AG10803 (cell line): ENCODE measurements at regions not wholly inside any gene's neighbourhood (a gene's known extent, or its start where the extent isn't known, plus 50 kb on each side); places are given as distances from the start of the nearest gene placed in this dataset.

ENCODE experiments used
- DNase-seq: peaks from one replicate; pipeline ENCODE4 v3.0.0; 2010; ENCODE audit warnings: low read depth
- H3K4me3 ChIP-seq: 2 replicates; pipeline ENCODE4 v1.5.1; 2011; ENCODE audit warnings: mild to moderate bottlenecking, low read length, control low read depth
- CTCF ChIP-seq: conservative IDR thresholded peaks from 2 replicates; pipeline ENCODE4 v1.5.1; 2011; ENCODE audit warnings: mild to moderate bottlenecking, low read length, control low read depth, inconsistent platforms

- no peak for TF ChIP-seq CTCF
- no peak overlapping the region for H3K4me3 ChIP-seq
- no peak for DNase-seq
Measured at GRCh38 chr1:30267046-30267445, 456.3 kb downstream of the MATN1 start.

DNA sequence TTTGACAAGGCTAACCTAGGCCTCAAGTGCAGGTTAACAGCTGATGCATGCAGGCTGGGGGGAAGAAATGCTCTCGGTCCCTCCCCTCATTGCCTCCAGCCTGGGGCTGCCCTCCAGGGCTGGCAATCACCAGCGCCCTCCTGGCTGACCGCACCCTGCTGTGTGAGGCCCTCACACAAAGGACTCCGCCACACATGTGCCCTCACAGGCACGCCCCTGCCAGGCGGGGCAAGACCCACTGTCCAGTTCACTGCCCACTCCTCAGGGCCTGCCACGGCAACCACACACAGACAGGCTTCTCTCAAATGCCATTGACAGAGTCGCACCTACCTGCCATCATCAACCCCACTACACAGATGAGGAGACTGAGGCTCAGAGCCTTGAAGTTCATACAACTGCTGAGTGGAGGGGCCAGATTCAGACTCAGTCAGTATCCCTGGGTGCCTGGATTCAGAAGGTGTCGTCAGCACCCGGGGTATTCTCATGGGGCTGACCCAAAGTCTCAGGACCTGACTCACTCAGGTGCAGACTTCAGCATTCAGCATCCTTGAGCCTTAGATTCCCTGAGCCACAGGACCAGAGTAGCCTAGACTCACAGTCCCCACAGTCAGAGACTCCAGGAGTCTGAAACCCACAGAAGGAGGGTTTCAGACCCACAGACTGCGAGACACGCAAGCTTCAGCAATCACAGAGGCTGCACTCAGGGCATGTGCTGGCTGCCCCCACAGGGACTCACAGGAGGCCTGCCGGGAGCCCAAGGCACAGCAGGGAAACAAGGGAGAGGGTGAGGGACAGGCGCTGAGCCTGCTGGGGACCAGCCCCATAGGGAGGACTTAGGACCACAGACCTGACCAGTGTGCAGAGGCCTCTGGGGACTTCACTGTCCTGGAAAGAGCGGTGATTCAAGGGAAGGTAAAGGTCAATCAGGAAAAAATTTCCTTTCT is 458.0 kb downstream of the MATN1 start:
- DNase-seq, result no peak
- H3K4me3 ChIP-seq, result no peak overlapping the region
- no peak for TF ChIP-seq CTCF

GRCh38 chr1:30264672-30265025 is 458.7 kb downstream of the MATN1 start:
- no peak for TF ChIP-seq CTCF
- DNase-seq, result no peak
- no peak overlapping the region for H3K4me3 ChIP-seq

DNA sequence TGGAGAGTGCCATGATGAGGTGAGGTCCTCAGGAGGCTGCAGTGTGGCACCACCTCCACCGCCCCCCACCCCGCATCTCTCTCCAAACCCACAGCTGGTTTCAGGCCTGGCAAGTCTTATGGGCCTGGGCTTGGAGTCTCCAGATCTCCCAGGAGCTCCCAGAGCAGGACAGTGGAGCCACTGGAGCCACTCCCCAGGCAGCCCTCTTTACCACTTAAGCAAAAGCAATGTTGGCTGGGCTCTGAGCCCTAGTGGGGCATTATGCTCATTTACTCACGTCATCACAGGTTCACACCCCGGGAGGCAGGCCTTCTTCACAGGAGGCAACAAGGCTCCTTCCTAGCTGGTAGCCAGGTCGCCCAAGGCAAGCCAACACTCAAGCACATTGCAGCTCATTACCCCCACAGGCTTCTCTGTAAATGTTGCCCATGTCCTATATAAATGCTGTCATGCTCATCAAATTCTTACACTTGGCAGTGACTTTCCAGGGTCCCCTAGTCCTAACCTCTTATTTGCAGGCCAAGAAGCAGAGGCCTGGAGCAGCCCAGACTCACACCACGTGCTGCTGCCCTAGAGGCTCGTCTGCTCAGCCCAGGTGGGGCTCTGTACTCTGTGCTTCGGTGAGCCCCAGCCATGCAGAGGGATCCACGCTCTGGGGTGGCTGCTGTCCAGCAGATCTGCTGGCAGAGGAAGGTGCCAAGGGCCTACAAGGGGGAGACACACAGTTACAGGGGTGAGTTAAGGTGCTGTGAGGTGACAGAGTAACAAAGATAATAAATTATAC is 459.3 kb downstream of the MATN1 start:
- H3K4me3 ChIP-seq, result no peak overlapping the region
- DNase-seq, result no peak
- TF ChIP-seq CTCF, result no peak

DNA sequence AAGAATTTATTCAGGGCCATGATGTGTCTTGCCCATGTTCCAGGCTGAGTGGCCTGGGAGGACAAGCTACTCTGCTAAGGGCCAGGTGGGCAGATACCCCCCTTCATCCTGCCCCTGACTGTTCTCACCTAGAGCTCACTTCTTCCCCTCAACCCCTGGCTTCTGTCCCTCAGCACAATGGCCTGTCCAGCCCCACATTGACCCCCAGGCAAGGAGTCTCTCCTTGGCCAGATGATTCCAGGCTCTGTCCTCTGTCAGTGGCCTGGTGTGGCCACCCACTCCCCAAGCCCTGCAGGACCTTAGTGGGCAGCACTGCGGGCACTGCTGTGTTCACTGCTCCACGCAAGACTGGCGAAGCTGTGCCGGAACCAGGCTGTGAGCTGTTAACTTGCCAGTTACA is 460.0 kb downstream of the MATN1 start:
- DNase-seq, result no peak
- TF ChIP-seq CTCF, result no peak
- H3K4me3 ChIP-seq, result no peak overlapping the region

GRCh38 chr1:30262158-30262557 is 461.2 kb downstream of the MATN1 start:
- no peak for TF ChIP-seq CTCF
- DNase-seq, result no peak
- no peak overlapping the region for H3K4me3 ChIP-seq
